DND-41 (cell line): ENCODE measurements at regions not wholly inside any gene's neighbourhood (a gene's known extent, or its start where the extent isn't known, plus 50 kb on each side); places are given as distances from the start of the nearest gene placed in this dataset.

Experiments used
- ATAC-seq: fragments of 200-7000 bp; cut with Tn5 transposase; 3 replicates; pipeline ENCODE4 v1.9.1; 2021; ENCODE audit warnings: low read depth; ENCODE audit not compliant: insufficient read depth
- DNase-seq: peaks from one replicate; pipeline ENCODE4 v3.0.0-alpha.2; 2020
- H2AFZ ChIP-seq: 2 replicates; pipeline ENCODE4 v1.6.0; 2012; ENCODE audit warnings: low read depth, low read length
- H3K27ac ChIP-seq: 2 replicates; pipeline ENCODE4 v1.5.1; 2012; ENCODE audit warnings: low read length, inconsistent platforms
- H3K27me3 ChIP-seq: fragments of 200-600 bp; sonication (generic); 2 replicates; pipeline ENCODE4 v1.6.0; 2012; ENCODE audit warnings: low read length, mild to moderate bottlenecking, inconsistent platforms; ENCODE audit not compliant: insufficient read depth, poor library complexity
- H3K36me3 ChIP-seq: 2 replicates; pipeline ENCODE4 v1.5.1; 2012; ENCODE audit warnings: low read length, inconsistent platforms; ENCODE audit not compliant: insufficient read depth
- H3K4me1 ChIP-seq: 2 replicates; pipeline ENCODE4 v1.5.1; 2012; ENCODE audit warnings: mild to moderate bottlenecking, low read length; ENCODE audit not compliant: insufficient read depth
- H3K4me2 ChIP-seq: 2 replicates; pipeline ENCODE4 v1.6.0; 2012; ENCODE audit warnings: mild to moderate bottlenecking, moderate library complexity, low read length, inconsistent platforms; ENCODE audit not compliant: insufficient read depth
- H3K4me3 ChIP-seq, 2 experiments: fragments of 200-600 bp in 1 of 2; shearing (Covaris generic) in 1 of 2; 2 replicates each; pipeline ENCODE4 v1.5.1; 2012 to 2016; ENCODE audit warnings: inconsistent platforms in 2 of 2, low read length in 2 of 2, mild to moderate bottlenecking in 2 of 2, low read depth in 1 of 2, moderate library complexity in 1 of 2
- H3K79me2 ChIP-seq: 2 replicates; pipeline ENCODE4 v1.6.0; 2012; ENCODE audit warnings: low read length, inconsistent platforms; ENCODE audit not compliant: insufficient read depth
- H3K9ac ChIP-seq: 2 replicates; pipeline ENCODE4 v1.6.0; 2012; ENCODE audit warnings: low read depth, mild to moderate bottlenecking, inconsistent platforms, low read length, moderate library complexity
- H3K9me3 ChIP-seq: 2 replicates; pipeline ENCODE4 v1.5.1; 2012; ENCODE audit warnings: low read length, moderate library complexity, mild to moderate bottlenecking, inconsistent platforms; ENCODE audit not compliant: insufficient read depth, severe bottlenecking
- H4K20me1 ChIP-seq: 2 replicates; pipeline ENCODE4 v1.6.0; 2012; ENCODE audit warnings: low read length; ENCODE audit not compliant: insufficient read depth
- EZH2 ChIP-seq: IDR thresholded peaks from 3 replicates; pipeline ENCODE4 v1.6.1; 2012; ENCODE audit warnings: borderline replicate concordance, low read depth, mild to moderate bottlenecking, moderate library complexity, low read length, inconsistent platforms; ENCODE audit not compliant: severe bottlenecking
- TF ChIP-seq, protein P1 (sequence below): IDR thresholded peaks from 2 replicates; pipeline ENCODE4 v1.5.1; 2012; ENCODE audit warnings: borderline replicate concordance, low read length, moderate library complexity, mild to moderate bottlenecking; ENCODE audit not compliant: poor library complexity, severe bottlenecking; ENCODE audit errors: extremely low read depth

DNA sequence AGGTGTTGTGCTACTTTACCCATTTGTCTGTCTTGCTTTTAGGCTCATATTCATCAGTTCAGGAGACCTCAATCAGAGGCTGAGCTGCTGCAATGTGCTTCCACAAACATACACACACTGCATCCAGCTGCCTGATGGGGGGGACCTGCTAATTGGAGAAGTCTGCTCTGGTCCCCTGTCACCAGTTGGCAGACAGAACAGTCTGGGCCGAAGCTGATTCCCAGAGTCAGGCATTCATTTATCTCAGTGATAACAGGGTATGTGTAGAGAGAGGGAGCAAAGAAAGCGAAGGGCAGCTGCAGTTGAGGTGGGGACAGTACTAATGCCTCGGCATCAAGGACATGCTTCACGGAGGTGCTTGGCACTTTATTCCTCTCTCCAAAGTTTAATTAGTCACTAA, 584.3 kb upstream of the PIK3C3 start:
- Histone ChIP-seq H3K79me2 (no peaks in the 10 kb centered on the region), H3K27ac (no peak overlapping the region), H3K36me3 (no peaks in the 10 kb centered on the region), H3K9me3 (no peaks in the 10 kb centered on the region), H3K4me3 (no peak overlapping the region), H3K4me2 (no peak overlapping the region), H2AFZ (no peak overlapping the region), H3K4me1 (no peaks in the 10 kb centered on the region), H4K20me1 (no peaks in the 10 kb centered on the region), H3K27me3 (no peaks in the 10 kb centered on the region), H3K9ac (no peak overlapping the region)
- no peak for TF ChIP-seq EZH2
- TF ChIP-seq, protein P1, sequence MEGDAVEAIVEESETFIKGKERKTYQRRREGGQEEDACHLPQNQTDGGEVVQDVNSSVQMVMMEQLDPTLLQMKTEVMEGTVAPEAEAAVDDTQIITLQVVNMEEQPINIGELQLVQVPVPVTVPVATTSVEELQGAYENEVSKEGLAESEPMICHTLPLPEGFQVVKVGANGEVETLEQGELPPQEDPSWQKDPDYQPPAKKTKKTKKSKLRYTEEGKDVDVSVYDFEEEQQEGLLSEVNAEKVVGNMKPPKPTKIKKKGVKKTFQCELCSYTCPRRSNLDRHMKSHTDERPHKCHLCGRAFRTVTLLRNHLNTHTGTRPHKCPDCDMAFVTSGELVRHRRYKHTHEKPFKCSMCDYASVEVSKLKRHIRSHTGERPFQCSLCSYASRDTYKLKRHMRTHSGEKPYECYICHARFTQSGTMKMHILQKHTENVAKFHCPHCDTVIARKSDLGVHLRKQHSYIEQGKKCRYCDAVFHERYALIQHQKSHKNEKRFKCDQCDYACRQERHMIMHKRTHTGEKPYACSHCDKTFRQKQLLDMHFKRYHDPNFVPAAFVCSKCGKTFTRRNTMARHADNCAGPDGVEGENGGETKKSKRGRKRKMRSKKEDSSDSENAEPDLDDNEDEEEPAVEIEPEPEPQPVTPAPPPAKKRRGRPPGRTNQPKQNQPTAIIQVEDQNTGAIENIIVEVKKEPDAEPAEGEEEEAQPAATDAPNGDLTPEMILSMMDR = no peak
- no peak for DNase-seq
- no peak for ATAC-seq

DNA sequence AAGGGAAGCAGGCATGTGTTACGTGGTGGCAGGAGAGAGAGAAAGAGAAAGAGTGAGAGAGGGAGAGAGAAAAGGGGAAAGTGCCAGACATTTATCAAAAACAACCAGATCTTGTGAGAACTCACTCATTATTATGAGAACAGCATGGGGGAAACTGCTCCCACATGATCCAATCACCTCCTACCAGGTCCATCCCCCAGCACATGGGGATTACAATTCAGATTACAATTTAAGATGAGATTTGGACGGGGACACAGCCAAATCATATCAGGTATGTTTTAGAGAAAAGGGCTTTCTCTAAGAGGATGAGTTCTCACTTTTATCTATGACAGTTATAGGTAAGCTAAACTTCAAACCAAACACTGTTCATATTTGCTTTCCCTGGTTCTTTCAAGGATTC, 597.3 kb upstream of the PIK3C3 start:
- H3K9me3 ChIP-seq = peaks cover 2% of the 10 kb centered on the region
- H4K20me1 ChIP-seq = no peaks in the 10 kb centered on the region
- H3K79me2 ChIP-seq = no peaks in the 10 kb centered on the region
- no peak overlapping the region for H3K4me2 ChIP-seq
- no peak for TF ChIP-seq EZH2
- TF ChIP-seq, protein P1 = no peak
- DNase-seq (no peak), ATAC-seq (no peak)
- H3K9ac ChIP-seq = no peak overlapping the region
- H3K4me3 ChIP-seq = no peak overlapping the region
- H3K27ac ChIP-seq = no peak overlapping the region
- H3K36me3 ChIP-seq = no peaks in the 10 kb centered on the region
- no peak overlapping the region for H2AFZ ChIP-seq
- H3K27me3 ChIP-seq = no peaks in the 10 kb centered on the region
- H3K4me1 ChIP-seq = no peaks in the 10 kb centered on the region

DNA sequence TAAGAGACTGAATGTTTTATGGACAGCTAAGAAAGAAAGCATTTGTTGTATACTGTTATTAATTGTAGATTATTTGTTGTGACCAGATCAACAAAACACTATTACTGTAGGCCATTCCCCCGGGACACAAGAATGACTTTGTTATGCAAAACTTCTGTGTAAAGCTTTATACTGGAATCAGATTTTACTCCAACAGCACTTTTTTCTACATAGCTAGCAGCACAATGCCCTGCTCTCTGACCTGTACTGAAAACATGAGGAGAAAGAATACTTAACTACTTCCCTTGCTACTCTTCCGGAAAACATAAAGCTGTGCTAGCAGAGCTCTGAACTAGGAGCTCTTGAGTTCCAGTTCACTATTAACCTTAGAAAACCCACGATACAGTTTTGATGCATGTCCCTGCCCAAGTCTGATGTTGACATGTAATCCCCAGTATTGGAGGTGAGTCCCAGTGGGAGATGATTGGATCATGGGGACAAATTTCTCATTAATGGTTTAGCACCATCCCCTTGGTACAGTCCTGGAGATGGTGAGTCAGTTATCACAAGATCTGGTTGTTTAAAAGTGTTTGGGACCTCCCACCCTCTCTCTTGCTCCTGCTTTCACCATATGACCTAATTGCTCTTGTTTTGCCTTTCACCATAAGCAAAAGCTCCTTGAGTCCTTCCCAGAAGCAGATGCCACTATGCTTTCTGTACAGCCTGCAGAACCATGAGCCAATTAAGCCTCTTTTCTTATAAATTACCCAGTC, 601.1 kb upstream of the PIK3C3 start:
- Histone ChIP-seq H3K9me3 (peaks cover 2% of the 10 kb centered on the region), H2AFZ (no peak overlapping the region), H3K79me2 (no peaks in the 10 kb centered on the region), H3K4me2 (no peak overlapping the region), H3K27me3 (no peaks in the 10 kb centered on the region), H3K4me3 (no peak overlapping the region), H4K20me1 (no peaks in the 10 kb centered on the region), H3K4me1 (no peaks in the 10 kb centered on the region), H3K9ac (no peak overlapping the region), H3K36me3 (no peaks in the 10 kb centered on the region), H3K27ac (no peak overlapping the region)
- ATAC-seq (no peak), DNase-seq (no peak)
- TF ChIP-seq, protein P1 = no peak
- no peak for TF ChIP-seq EZH2
